Left ventricle myocardium inferior (tissue), 1 donor: ENCODE measurements at regions not wholly inside any gene's neighbourhood (a gene's known extent, or its start where the extent isn't known, plus 50 kb on each side); places are given as distances from the start of the nearest gene placed in this dataset.

Experiments
- DNase-seq: peaks from one replicate; pipeline ENCODE4 v3.0.0-alpha.2; 2020
- H3K27ac ChIP-seq: fragments of 200-600 bp; replicated peaks from 2 replicates; pipeline ENCODE4 v1.8.0; 2021
- H3K27me3 ChIP-seq: fragments of 200-600 bp; 2 replicates; pipeline ENCODE4 v1.8.0; 2021; ENCODE audit warnings: low read depth
- H3K36me3 ChIP-seq: fragments of 200-600 bp; 2 replicates; pipeline ENCODE4 v1.8.0; 2021
- H3K4me1 ChIP-seq: fragments of 200-600 bp; 2 replicates; pipeline ENCODE4 v1.8.0; 2021
- H3K4me3 ChIP-seq: fragments of 200-600 bp; 2 replicates; pipeline ENCODE4 v1.8.0; 2021; ENCODE audit warnings: mild to moderate bottlenecking, moderate library complexity
- H3K9me3 ChIP-seq: fragments of 200-600 bp; replicated peaks from 2 replicates; pipeline ENCODE4 v1.8.0; 2021
- CTCF ChIP-seq: fragments of 200-600 bp; IDR thresholded peaks from 2 replicates; pipeline ENCODE4 v1.8.0; 2021; ENCODE audit warnings: antibody characterized with exemption, mild to moderate bottlenecking, borderline replicate concordance
- intact Hi-C: fragments of 100-400 bp; cut with micrococcal nuclease; formaldehyde crosslinking; loops from one replicate; pipeline ENCODE4 v1.11.0; 2022
- donor health status: DM: no; HTN: yes; CAD: no; lungs with severe emphysema.

- Histone ChIP-seq H3K9me3 (no peaks in the 10 kb centered on the region), H3K4me1 (no peaks in the 10 kb centered on the region), H3K36me3 (no peaks in the 10 kb centered on the region), H3K4me3 (no peak overlapping the region), H3K27me3 (no peaks in the 10 kb centered on the region), H3K27ac (no peak overlapping the region)
- DNase-seq: no peak
- intact Hi-C loops: no loop called here
- TF ChIP-seq CTCF: no peak
These were observed 545.5 kb upstream of the DAB2 start for GRCh38 chr5:39970117-39970798.

GRCh38 chr5:39968381-39968780 lies 543.6 kb upstream of the DAB2 start:
- no peaks in the 10 kb centered on the region for H3K4me1 ChIP-seq
- H3K9me3 ChIP-seq: no peaks in the 10 kb centered on the region
- no peak for TF ChIP-seq CTCF
- no peak for DNase-seq
- no peak overlapping the region for H3K4me3 ChIP-seq
- no peaks in the 10 kb centered on the region for H3K27me3 ChIP-seq
- H3K27ac ChIP-seq: no peak overlapping the region
- H3K36me3 ChIP-seq: no peaks in the 10 kb centered on the region
- intact Hi-C loops: no loop called here

GRCh38 chr5:39955156-39955555 lies 530.4 kb upstream of the DAB2 start:
- Histone ChIP-seq H3K36me3 (no peaks in the 10 kb centered on the region), H3K4me1 (no peaks in the 10 kb centered on the region), H3K27ac (no peak overlapping the region), H3K9me3 (peaks cover 13% of the 10 kb centered on the region), H3K27me3 (no peaks in the 10 kb centered on the region), H3K4me3 (no peak overlapping the region)
- no peak for TF ChIP-seq CTCF
- intact Hi-C loops: loop anchor here (10.0 kb wide), 1 partner anchor 780 kb away; no protein-coding TSS in a partner anchor
- DNase-seq: no peak

- no peaks in the 10 kb centered on the region for H3K4me1 ChIP-seq
- no peaks in the 10 kb centered on the region for H3K36me3 ChIP-seq
- intact Hi-C loops: loop anchor here (10.0 kb wide), 1 partner anchor 784 kb away; no protein-coding TSS in a partner anchor
- no peak overlapping the region for H3K4me3 ChIP-seq
- no peak for TF ChIP-seq CTCF
- H3K9me3 ChIP-seq: peaks cover 13% of the 10 kb centered on the region
- no peak overlapping the region for H3K27ac ChIP-seq
- no peak for DNase-seq
- no peaks in the 10 kb centered on the region for H3K27me3 ChIP-seq
These were observed 526.3 kb upstream of the DAB2 start for GRCh38 chr5:39951070-39951469.

- peak; percentile 81 for TF ChIP-seq CTCF
These were observed 524.2 kb upstream of the DAB2 start for GRCh38 chr5:39948867-39949468.

More at GRCh38 chr5:39948867-39949468, 524.2 kb upstream of the DAB2 start:
- DNase-seq: no peak
- H3K36me3 ChIP-seq: no peaks in the 10 kb centered on the region
- no peaks in the 10 kb centered on the region for H3K4me1 ChIP-seq
- peaks cover 13% of the 10 kb centered on the region for H3K9me3 ChIP-seq
- intact Hi-C loops: loop anchor here (2.0 kb wide), 1 partner anchor 740 kb away; no protein-coding TSS in a partner anchor
- no peaks in the 10 kb centered on the region for H3K27me3 ChIP-seq
- no peak overlapping the region for H3K27ac ChIP-seq
- H3K4me3 ChIP-seq: no peak overlapping the region
